ENCODE measurements at regions not wholly inside any gene's neighbourhood (a gene's known extent, or its start where the extent isn't known, plus 50 kb on each side); places are given as distances from the start of the nearest gene placed in this dataset.
"Not testable (repeated sequence)": the region's sequence is repeated elsewhere in the genome, so short reads cannot be mapped to it uniquely, and the experiment has no call there.

DNA sequence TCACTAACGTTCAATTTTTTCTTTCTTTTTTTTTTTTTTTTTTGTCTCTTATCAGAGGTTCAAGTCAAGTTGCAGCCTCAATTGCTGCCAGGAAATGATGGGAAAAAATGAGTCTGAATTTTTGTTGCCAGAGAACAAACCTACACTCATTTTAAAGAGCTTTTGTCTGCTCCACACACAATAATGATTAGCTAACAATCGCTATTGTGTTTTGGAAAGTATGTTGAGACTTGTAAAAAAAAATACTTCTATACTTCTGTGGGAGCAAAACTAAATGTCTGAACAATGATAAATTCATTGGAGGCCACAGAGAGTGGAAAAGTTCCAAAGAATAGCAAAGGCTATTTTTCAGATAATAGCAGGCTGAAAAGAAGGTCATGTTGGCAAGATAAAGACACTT lies 176.3 kb upstream of the LMCD1 start:
- Histone ChIP-seq H3K36me3 (ENCODE audit: control insufficient read depth, insufficient read depth, low read length) (no peaks in the 10 kb centered on the region), H3K27ac (ENCODE audit: low read length) (no peak overlapping the region), H3K4me1 (ENCODE audit: control insufficient read depth, insufficient read depth, low read length) (no peaks in the 10 kb centered on the region), H3K27me3 (ENCODE audit: control insufficient read depth, insufficient read depth, low read length) (no peaks in the 10 kb centered on the region), H3K4me3 (ENCODE audit: low read depth in 2 of 2, low read length in 2 of 2) (no peak overlapping the region), H3K9me3 (ENCODE audit: control insufficient read depth, insufficient read depth, low read depth, low read length) (no peaks in the 10 kb centered on the region)
- BruUV-seq (replicated peaks) = no TSS peak
- ChIA-PET CTCF (interaction anchor here (1.0 kb wide), 1 partner anchor 92 kb away, joined by 11 read pairs; no protein-coding TSS in a partner anchor), POLR2A (no interaction called here)
- TF ChIP-seq POLR2AphosphoS5 (IDR thresholded peaks at IDR 0.05; ENCODE audit: low read depth, low read length) (no peak), TCF7L2 (IDR thresholded peaks at IDR 0.05; ENCODE audit: low read depth, low read length) (no peak), SIN3A (IDR thresholded peaks at IDR 0.05; ENCODE audit: borderline replicate concordance, insufficient read depth, low read depth, low read length) (no peak)
- TF ChIP-seq, protein P1, sequence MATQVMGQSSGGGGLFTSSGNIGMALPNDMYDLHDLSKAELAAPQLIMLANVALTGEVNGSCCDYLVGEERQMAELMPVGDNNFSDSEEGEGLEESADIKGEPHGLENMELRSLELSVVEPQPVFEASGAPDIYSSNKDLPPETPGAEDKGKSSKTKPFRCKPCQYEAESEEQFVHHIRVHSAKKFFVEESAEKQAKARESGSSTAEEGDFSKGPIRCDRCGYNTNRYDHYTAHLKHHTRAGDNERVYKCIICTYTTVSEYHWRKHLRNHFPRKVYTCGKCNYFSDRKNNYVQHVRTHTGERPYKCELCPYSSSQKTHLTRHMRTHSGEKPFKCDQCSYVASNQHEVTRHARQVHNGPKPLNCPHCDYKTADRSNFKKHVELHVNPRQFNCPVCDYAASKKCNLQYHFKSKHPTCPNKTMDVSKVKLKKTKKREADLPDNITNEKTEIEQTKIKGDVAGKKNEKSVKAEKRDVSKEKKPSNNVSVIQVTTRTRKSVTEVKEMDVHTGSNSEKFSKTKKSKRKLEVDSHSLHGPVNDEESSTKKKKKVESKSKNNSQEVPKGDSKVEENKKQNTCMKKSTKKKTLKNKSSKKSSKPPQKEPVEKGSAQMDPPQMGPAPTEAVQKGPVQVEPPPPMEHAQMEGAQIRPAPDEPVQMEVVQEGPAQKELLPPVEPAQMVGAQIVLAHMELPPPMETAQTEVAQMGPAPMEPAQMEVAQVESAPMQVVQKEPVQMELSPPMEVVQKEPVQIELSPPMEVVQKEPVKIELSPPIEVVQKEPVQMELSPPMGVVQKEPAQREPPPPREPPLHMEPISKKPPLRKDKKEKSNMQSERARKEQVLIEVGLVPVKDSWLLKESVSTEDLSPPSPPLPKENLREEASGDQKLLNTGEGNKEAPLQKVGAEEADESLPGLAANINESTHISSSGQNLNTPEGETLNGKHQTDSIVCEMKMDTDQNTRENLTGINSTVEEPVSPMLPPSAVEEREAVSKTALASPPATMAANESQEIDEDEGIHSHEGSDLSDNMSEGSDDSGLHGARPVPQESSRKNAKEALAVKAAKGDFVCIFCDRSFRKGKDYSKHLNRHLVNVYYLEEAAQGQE (IDR thresholded peaks at IDR 0.05; ENCODE audit: insufficient read depth in 1 of 2, low read depth in 2 of 2, low read length in 1 of 2) = no peak
- TF ChIP-seq, protein P2, sequence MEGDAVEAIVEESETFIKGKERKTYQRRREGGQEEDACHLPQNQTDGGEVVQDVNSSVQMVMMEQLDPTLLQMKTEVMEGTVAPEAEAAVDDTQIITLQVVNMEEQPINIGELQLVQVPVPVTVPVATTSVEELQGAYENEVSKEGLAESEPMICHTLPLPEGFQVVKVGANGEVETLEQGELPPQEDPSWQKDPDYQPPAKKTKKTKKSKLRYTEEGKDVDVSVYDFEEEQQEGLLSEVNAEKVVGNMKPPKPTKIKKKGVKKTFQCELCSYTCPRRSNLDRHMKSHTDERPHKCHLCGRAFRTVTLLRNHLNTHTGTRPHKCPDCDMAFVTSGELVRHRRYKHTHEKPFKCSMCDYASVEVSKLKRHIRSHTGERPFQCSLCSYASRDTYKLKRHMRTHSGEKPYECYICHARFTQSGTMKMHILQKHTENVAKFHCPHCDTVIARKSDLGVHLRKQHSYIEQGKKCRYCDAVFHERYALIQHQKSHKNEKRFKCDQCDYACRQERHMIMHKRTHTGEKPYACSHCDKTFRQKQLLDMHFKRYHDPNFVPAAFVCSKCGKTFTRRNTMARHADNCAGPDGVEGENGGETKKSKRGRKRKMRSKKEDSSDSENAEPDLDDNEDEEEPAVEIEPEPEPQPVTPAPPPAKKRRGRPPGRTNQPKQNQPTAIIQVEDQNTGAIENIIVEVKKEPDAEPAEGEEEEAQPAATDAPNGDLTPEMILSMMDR (IDR thresholded peaks at IDR 0.05) = no peak
- ATAC-seq = no peak
- in situ Hi-C loops (cut with HindIII; ENCODE audit: low pct_unique_long_range_greater_than_20kb, low sequenced_read_pairs) = no loop called here
- no peak for DNase-seq (ENCODE audit: low read depth, low spot score)
- intact Hi-C loops (cut with micrococcal nuclease; ENCODE audit: unreplicated experiment) = loop anchor here (5.0 kb wide), 1 partner anchor 92 kb away; no protein-coding TSS in a partner anchor

DNA sequence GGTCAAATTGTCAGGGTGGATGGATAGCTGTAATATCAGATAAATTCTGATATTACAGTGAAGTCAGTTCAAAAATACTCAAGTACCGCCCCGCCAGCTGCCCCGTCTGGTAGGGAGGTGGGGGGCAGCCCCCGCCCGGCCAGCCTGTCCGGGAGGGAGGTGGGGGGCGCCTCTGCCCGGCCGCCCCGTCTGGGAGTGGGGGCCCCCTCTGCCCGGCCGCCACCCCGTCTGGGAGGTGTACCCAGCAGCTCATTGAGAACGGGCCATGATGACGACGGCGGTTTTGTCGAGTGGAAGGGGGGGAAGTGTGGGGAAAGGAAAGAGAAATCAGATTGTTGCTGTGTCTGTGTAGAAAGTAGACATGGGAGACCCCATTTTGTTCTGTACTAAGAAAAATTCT lies 175.8 kb upstream of the LMCD1 start:
- not testable (repeated sequence) for BruUV-seq (replicated peaks)

DNA sequence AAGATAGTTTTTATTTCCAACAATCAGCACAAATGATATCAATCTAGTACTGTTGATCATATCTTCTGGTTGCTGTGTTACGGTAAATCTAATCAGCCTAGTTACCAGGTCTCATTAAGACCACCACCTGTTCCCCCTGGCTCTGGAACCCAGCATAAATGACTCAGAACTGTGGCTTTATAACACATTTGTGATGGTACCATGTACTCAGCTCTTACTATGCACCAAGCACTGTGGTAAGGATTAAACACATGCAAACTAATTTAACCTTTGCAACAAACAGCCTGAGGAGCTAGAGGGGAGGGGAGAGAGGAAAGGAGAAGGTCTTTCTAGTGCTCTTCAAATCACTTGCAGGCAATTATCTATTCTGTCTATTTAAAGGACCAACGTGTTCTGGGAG lies 173.9 kb upstream of the LMCD1 start:
- no peaks in the 10 kb centered on the region for H3K4me1 ChIP-seq (ENCODE audit: control insufficient read depth, insufficient read depth, low read length)
- H3K9me3 ChIP-seq (ENCODE audit: control insufficient read depth, insufficient read depth, low read depth, low read length) = no peaks in the 10 kb centered on the region
- CTCF ChIA-PET = no interaction called here
- H3K27me3 ChIP-seq (ENCODE audit: control insufficient read depth, insufficient read depth, low read length) = no peaks in the 10 kb centered on the region
- no peak overlapping the region for H3K4me3 ChIP-seq (ENCODE audit: low read depth in 2 of 2, low read length in 2 of 2)
- in situ Hi-C loops (cut with HindIII; ENCODE audit: low pct_unique_long_range_greater_than_20kb, low sequenced_read_pairs) = no loop called here
- no TSS peak for BruUV-seq (replicated peaks)
- DNase-seq (ENCODE audit: low read depth, low spot score) (no peak), ATAC-seq (no peak)
- H3K36me3 ChIP-seq (ENCODE audit: control insufficient read depth, insufficient read depth, low read length) = no peaks in the 10 kb centered on the region
- TF ChIP-seq POLR2AphosphoS5 (IDR thresholded peaks at IDR 0.05; ENCODE audit: low read depth, low read length) (no peak), SIN3A (IDR thresholded peaks at IDR 0.05; ENCODE audit: borderline replicate concordance, insufficient read depth, low read depth, low read length) (no peak), TCF7L2 (IDR thresholded peaks at IDR 0.05; ENCODE audit: low read depth, low read length) (no peak)
- TF ChIP-seq, protein P2 (IDR thresholded peaks at IDR 0.05) = no peak
- TF ChIP-seq, protein P1 (IDR thresholded peaks at IDR 0.05; ENCODE audit: insufficient read depth in 1 of 2, low read depth in 2 of 2, low read length in 1 of 2) = no peak
- POLR2A ChIA-PET = no interaction called here
- no peak overlapping the region for H3K27ac ChIP-seq (ENCODE audit: low read length)
- intact Hi-C loops (cut with micrococcal nuclease; ENCODE audit: unreplicated experiment) = loop anchor here (5.0 kb wide), 1 partner anchor 90 kb away; no protein-coding TSS in a partner anchor

More for the DNA sequence above, 175.8 kb upstream of the LMCD1 start:
- ATAC-seq; H3K27me3 ChIP-seq (ENCODE audit: control insufficient read depth, insufficient read depth, low read length); DNase-seq (ENCODE audit: low read depth, low spot score); CTCF ChIA-PET; H3K27ac ChIP-seq (ENCODE audit: low read length); H3K36me3 ChIP-seq (ENCODE audit: control insufficient read depth, insufficient read depth, low read length); in situ Hi-C loops (cut with HindIII; ENCODE audit: low pct_unique_long_range_greater_than_20kb, low sequenced_read_pairs); H3K4me3 ChIP-seq (ENCODE audit: low read depth in 2 of 2, low read length in 2 of 2); H3K9me3 ChIP-seq (ENCODE audit: control insufficient read depth, insufficient read depth, low read depth, low read length); POLR2A ChIA-PET; H3K4me1 ChIP-seq (ENCODE audit: control insufficient read depth, insufficient read depth, low read length): not testable (repeated sequence)
- intact Hi-C loops (cut with micrococcal nuclease; ENCODE audit: unreplicated experiment) = loop anchor here (5.0 kb wide), 1 partner anchor 91 kb away; no protein-coding TSS in a partner anchor
